GM12875 (cell line): ENCODE measurements at regions not wholly inside any gene's neighbourhood (a gene's known extent, or its start where the extent isn't known, plus 50 kb on each side); places are given as distances from the start of the nearest gene placed in this dataset.

ENCODE experiments used
- H3K4me3 ChIP-seq: one replicate; pipeline ENCODE4 v1.5.1; 2011; ENCODE audit warnings: low read depth, low read length, control low read depth
- CTCF ChIP-seq: IDR thresholded peaks from 2 replicates; pipeline ENCODE4 v1.5.1; 2011; ENCODE audit warnings: low read depth, mild to moderate bottlenecking, control low read depth, inconsistent platforms, low read length, moderate library complexity, borderline replicate concordance; ENCODE audit not compliant: insufficient read depth

DNA sequence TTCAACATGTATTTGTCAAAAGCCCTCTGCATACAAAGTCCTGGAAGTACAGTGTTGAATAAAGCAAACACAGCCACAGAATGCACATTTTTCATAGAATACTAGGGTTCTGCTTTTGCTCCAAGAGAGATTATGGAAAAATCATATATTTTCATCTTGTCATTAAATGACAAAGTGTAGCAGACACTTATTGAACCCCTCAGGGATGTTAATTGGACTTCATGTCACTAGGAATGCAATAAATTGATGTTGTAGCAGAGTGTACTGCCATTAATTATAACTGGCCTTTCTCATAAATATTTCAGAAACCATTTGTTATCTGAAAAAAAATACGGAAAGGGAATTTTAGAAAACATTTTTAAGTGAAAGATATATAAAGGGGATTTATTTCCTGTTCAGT, 64.5 kb upstream of the TAC1 start:
- TF ChIP-seq CTCF: no peak
- no peak overlapping the region for H3K4me3 ChIP-seq

GRCh38 chr7:97671571-97671970, 60.3 kb upstream of the TAC1 start:
- H3K4me3 ChIP-seq: no peak overlapping the region
- no peak for TF ChIP-seq CTCF

DNA sequence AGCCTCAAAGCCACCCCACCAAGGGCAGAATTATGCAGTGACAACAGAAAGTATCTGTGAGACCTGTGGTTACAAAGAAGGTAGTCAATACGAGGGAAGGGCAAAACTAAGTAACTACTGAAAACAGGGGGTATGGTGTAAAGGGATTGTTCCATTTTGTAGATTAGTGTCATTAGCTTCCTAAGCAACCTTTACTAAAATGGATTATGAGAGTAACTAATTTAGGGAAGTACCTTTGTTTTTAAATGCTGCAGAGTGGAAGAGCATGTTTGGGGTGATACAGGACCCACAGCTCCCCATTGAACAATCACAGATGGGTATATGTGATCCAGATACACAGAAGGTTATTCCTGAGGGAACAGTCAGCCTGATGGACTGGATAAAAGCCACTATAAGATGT, 51.3 kb upstream of the TAC1 start:
- no peak for TF ChIP-seq CTCF
- H3K4me3 ChIP-seq: no peak overlapping the region
